Keratinocyte (primary cell): ENCODE measurements at regions not wholly inside any gene's neighbourhood (a gene's known extent, or its start where the extent isn't known, plus 50 kb on each side); places are given as distances from the start of the nearest gene placed in this dataset.

Experiments used
- DNase-seq: peaks from one replicate; pipeline ENCODE4 v3.0.0-alpha.2; 2011; ENCODE audit warnings: low read depth, missing footprints, low spot score
- FAIRE-seq: peaks from 2 replicates; lab custom pipeline; 2011; peaks lifted over from hg19 to GRCh38; lab: Jason Lieb, UNC
- H2AFZ ChIP-seq: 2 replicates; pipeline ENCODE4 v1.6.0; 2012; ENCODE audit warnings: low read length, control low read depth, inconsistent platforms; ENCODE audit not compliant: control insufficient read depth
- H3K27ac ChIP-seq: 2 replicates; pipeline ENCODE4 v1.5.1; 2011; ENCODE audit warnings: low read length; ENCODE audit not compliant: control insufficient read depth, insufficient read depth
- H3K27me3 ChIP-seq: 3 replicates; pipeline ENCODE4 v1.6.0; 2011; ENCODE audit warnings: low read length; ENCODE audit not compliant: control insufficient read depth, insufficient read depth; ENCODE audit errors: extremely low read depth
- H3K36me3 ChIP-seq, 2 experiments: 2 replicates in 1 of 2; 3 replicates in 1 of 2; pipeline ENCODE4 v1.5.1; 2011; ENCODE audit warnings: low read length in 2 of 2, mild to moderate bottlenecking in 1 of 2; ENCODE audit not compliant: control insufficient read depth in 2 of 2, insufficient read depth in 2 of 2; ENCODE audit errors: extremely low read depth in 1 of 2
- H3K4me1 ChIP-seq: 3 replicates; pipeline ENCODE4 v1.5.1; 2011; ENCODE audit warnings: low read length; ENCODE audit not compliant: control insufficient read depth, insufficient read depth; ENCODE audit errors: extremely low read depth
- H3K4me2 ChIP-seq: 3 replicates; pipeline ENCODE4 v1.6.0; 2011; ENCODE audit warnings: low read depth, low read length; ENCODE audit not compliant: control insufficient read depth, insufficient read depth; ENCODE audit errors: extremely low read depth
- H3K4me3 ChIP-seq, 3 experiments: fragments of 200-600 bp in 1 of 3; sonication (generic) in 1 of 3; 2 replicates in 2 of 3; 3 replicates in 1 of 3; pipeline ENCODE4 v1.5.1; 2011 to 2016; ENCODE audit warnings: low read length in 3 of 3, mild to moderate bottlenecking in 3 of 3, control low read depth in 2 of 3, inconsistent platforms in 1 of 3, low read depth in 1 of 3, mixed read lengths in 1 of 3, mixed run types in 1 of 3, moderate library complexity in 1 of 3; ENCODE audit not compliant: control insufficient read depth in 2 of 3, insufficient read depth in 2 of 3; ENCODE audit errors: extremely low read depth in 1 of 3
- H3K79me2 ChIP-seq: 2 replicates; pipeline ENCODE4 v1.6.0; 2012; ENCODE audit warnings: low read length; ENCODE audit not compliant: control insufficient read depth, insufficient read depth
- H3K9ac ChIP-seq: 3 replicates; pipeline ENCODE4 v1.6.0; 2011; ENCODE audit warnings: low read length; ENCODE audit not compliant: control insufficient read depth, insufficient read depth; ENCODE audit errors: extremely low read depth
- H3K9me1 ChIP-seq: 3 replicates; pipeline ENCODE4 v1.6.0; 2011; ENCODE audit warnings: low read length; ENCODE audit not compliant: control insufficient read depth, insufficient read depth; ENCODE audit errors: extremely low read depth
- H3K9me3 ChIP-seq: 2 replicates; pipeline ENCODE4 v1.5.1; 2012; ENCODE audit warnings: low read depth, low read length; ENCODE audit not compliant: control insufficient read depth
- H4K20me1 ChIP-seq: 3 replicates; pipeline ENCODE4 v1.6.0; 2011; ENCODE audit warnings: low read length; ENCODE audit not compliant: control insufficient read depth, insufficient read depth; ENCODE audit errors: extremely low read depth
- EZH2 ChIP-seq: IDR thresholded peaks from one replicate; pipeline ENCODE4 v1.6.1; 2012; ENCODE audit warnings: inconsistent platforms, mild to moderate bottlenecking, low read length, moderate library complexity
- dilution Hi-C: fragments of 300-500 bp; cut with MboI; formaldehyde crosslinking; loops from one replicate; pipeline ENCODE4 v1.7.0; 2020; ENCODE audit warnings: low sequenced_read_pairs; ENCODE audit not compliant: extremely low pct_ligation_motif_present
- TF ChIP-seq, protein P1 (sequence below), 3 experiments: IDR thresholded peaks in 1 of 3; conservative IDR thresholded peaks in 1 of 3; optimal IDR thresholded peaks in 1 of 3; 2 replicates in 2 of 3; 3 replicates in 1 of 3; pipeline versions ENCODE3 to v1.5.1; 2011; ENCODE audit warnings: low read length in 3 of 3, mild to moderate bottlenecking in 3 of 3, moderate library complexity in 2 of 3, control low read depth in 1 of 3, inconsistent platforms in 1 of 3; ENCODE audit not compliant: insufficient read depth in 2 of 3; ENCODE audit errors: extremely low read depth in 1 of 3

DNA sequence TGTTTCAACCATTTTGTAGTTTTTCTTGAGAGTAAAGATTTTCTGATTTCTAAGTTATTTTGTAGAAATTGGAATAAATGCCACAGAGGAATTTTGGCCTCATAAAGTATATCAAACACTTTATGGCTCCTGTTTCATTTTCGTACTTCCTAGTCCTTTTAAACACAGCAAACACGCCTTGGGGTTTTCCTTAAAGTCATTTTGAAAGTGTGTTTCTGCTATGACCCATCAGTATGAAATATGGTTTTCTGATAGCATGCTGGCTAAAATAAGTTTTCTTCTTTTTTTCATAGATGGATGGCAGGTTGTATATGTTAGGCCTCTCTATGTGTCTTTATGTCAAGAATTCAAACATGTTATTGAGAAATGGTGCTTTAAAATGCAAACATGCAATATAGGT is 940.1 kb upstream of the TMPRSS15 start:
- Histone ChIP-seq H3K4me2 (no peak overlapping the region), H3K79me2 (no peaks in the 10 kb centered on the region)

DNA sequence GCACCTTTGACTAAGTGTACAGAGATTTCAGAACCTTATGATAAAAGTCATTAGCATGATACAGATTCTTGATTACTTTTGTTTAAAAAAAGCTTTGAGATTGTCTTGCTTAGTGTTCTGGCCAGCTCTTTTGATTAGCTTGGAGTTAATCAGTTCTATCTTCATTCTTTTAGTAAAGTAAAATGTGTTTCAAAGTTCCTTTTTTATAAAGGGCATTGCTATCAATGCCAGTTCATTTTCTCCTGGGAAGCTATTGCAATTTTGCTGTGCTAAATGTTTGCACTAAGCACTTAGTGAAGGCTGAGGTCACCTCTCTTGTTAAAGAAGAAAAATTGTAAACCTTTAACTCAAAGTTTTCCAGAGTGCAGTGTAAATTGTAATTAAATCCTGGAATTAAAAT is 946.7 kb upstream of the TMPRSS15 start:
- FAIRE-seq = no peak
- H3K9me3 ChIP-seq = no peaks in the 10 kb centered on the region
- H3K4me3 ChIP-seq = no peak overlapping the region
- H3K27me3 ChIP-seq = no peaks in the 10 kb centered on the region
- H3K79me2 ChIP-seq = no peaks in the 10 kb centered on the region
- H3K4me2 ChIP-seq = no peak overlapping the region
- no peaks in the 10 kb centered on the region for H3K4me1 ChIP-seq
- dilution Hi-C loops = no loop called here
- no peak overlapping the region for H3K27ac ChIP-seq
- no peak for DNase-seq
- H3K9ac ChIP-seq = no peak overlapping the region
- H3K9me1 ChIP-seq = no peaks in the 10 kb centered on the region
- TF ChIP-seq EZH2 = no peak
- TF ChIP-seq, protein P1, sequence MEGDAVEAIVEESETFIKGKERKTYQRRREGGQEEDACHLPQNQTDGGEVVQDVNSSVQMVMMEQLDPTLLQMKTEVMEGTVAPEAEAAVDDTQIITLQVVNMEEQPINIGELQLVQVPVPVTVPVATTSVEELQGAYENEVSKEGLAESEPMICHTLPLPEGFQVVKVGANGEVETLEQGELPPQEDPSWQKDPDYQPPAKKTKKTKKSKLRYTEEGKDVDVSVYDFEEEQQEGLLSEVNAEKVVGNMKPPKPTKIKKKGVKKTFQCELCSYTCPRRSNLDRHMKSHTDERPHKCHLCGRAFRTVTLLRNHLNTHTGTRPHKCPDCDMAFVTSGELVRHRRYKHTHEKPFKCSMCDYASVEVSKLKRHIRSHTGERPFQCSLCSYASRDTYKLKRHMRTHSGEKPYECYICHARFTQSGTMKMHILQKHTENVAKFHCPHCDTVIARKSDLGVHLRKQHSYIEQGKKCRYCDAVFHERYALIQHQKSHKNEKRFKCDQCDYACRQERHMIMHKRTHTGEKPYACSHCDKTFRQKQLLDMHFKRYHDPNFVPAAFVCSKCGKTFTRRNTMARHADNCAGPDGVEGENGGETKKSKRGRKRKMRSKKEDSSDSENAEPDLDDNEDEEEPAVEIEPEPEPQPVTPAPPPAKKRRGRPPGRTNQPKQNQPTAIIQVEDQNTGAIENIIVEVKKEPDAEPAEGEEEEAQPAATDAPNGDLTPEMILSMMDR (optimal IDR thresholded peaks at IDR 0.05 in 1 of 3, IDR thresholded peaks at IDR 0.05 in 1 of 3, conservative IDR thresholded peaks at IDR 0.05 in 1 of 3; ENCODE audit: extremely low read depth in 1 of 3, insufficient read depth in 2 of 3, low read length in 3 of 3) = no peak
- no peak overlapping the region for H2AFZ ChIP-seq
- no peaks in the 10 kb centered on the region for H3K36me3 ChIP-seq
- H4K20me1 ChIP-seq = no peaks in the 10 kb centered on the region

More for the DNA sequence above, 940.1 kb upstream of the TMPRSS15 start:
- Histone ChIP-seq H3K4me1 (no peaks in the 10 kb centered on the region), H3K9me3 (no peaks in the 10 kb centered on the region), H3K27ac (no peak overlapping the region), H2AFZ (no peak overlapping the region), H3K9me1 (no peaks in the 10 kb centered on the region), H3K4me3 (no peak overlapping the region), H3K9ac (no peak overlapping the region), H3K36me3 (no peaks in the 10 kb centered on the region), H3K27me3 (no peaks in the 10 kb centered on the region), H4K20me1 (no peaks in the 10 kb centered on the region)
- TF ChIP-seq, protein P1 (optimal IDR thresholded peaks at IDR 0.05 in 1 of 3, IDR thresholded peaks at IDR 0.05 in 1 of 3, conservative IDR thresholded peaks at IDR 0.05 in 1 of 3; ENCODE audit: extremely low read depth in 1 of 3, insufficient read depth in 2 of 3, low read length in 3 of 3) = no peak
- no peak for TF ChIP-seq EZH2
- no peak for DNase-seq
- dilution Hi-C loops = no loop called here
- no peak for FAIRE-seq
